ENCODE measurements at regions not wholly inside any gene's neighbourhood (a gene's known extent, or its start where the extent isn't known, plus 50 kb on each side); places are given as distances from the start of the nearest gene placed in this dataset.

DNA sequence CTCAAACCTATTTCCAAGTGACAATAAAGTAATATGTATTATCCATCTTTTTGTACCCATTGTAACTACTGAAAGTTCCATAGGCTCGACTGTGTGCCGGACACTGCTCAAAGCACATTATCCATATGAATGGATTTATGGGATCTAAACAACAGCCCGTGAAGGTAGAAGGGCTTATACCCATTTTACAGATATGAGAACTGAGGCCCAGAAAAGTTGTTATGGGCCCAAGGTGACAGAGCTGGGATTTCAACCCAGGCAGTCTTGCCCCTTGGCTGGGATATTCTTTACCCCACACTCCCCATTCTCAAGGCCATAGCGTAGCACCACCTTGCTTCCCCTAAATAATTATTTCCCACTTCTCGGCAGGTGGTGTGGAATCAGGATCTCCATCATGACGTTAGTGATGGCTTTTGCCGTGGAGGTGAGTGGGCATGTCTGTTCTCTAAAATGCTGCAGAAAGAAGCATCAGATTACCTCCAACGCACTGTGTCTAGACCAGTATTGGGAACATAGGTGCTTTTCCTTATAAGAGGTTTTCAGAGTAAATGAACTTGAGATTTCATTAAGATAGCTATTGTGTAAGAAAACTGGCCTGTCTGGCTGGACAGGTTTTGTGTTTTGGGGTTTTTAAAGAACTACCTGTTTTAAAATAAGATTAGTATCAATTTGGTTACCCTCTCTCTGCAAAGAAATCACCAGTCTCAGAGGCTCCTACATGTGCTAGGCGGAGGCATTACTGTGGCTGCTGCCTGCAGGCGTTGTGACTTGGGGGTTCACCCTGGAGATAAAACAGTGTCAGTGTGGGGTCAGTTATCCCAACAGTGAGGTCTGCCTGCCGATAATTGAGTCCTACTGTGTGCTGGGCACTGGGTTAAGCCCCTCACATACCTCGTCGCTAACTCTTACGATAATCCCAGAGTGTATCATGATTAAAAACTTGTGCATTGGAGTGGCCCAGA lies 85.1 kb upstream of the SDK1 start:
- TF ChIP-seq, protein P1, sequence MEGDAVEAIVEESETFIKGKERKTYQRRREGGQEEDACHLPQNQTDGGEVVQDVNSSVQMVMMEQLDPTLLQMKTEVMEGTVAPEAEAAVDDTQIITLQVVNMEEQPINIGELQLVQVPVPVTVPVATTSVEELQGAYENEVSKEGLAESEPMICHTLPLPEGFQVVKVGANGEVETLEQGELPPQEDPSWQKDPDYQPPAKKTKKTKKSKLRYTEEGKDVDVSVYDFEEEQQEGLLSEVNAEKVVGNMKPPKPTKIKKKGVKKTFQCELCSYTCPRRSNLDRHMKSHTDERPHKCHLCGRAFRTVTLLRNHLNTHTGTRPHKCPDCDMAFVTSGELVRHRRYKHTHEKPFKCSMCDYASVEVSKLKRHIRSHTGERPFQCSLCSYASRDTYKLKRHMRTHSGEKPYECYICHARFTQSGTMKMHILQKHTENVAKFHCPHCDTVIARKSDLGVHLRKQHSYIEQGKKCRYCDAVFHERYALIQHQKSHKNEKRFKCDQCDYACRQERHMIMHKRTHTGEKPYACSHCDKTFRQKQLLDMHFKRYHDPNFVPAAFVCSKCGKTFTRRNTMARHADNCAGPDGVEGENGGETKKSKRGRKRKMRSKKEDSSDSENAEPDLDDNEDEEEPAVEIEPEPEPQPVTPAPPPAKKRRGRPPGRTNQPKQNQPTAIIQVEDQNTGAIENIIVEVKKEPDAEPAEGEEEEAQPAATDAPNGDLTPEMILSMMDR (IDR thresholded peaks at IDR 0.05) = no peak
- TF ChIP-seq POLR2A (IDR thresholded peaks at IDR 0.05) = no peak
